SK-N-SH (cell line): ENCODE measurements at regions not wholly inside any gene's neighbourhood (a gene's known extent, or its start where the extent isn't known, plus 50 kb on each side); places are given as distances from the start of the nearest gene placed in this dataset.

Source experiments
- CTCF ChIA-PET: fragments of 300-600, 350-600 bp; formaldehyde crosslinking; extraction: SDS; loops from one replicate; lab custom pipeline; 2021; lab: Yijun Ruan, JAX
- POLR2A ChIA-PET: fragments of 350-600 bp; sonication (Branson Sonifier 250); formaldehyde crosslinking; extraction: SDS; loops from one replicate; lab custom pipeline; 2020; ENCODE audit warnings: antibody characterized with exemption, inconsistent platforms; lab: Yijun Ruan, JAX
- DNase-seq: peaks from one replicate; pipeline ENCODE4 v3.0.0; 2012
- H2AFZ ChIP-seq: fragments of 200-600 bp; sonication (generic); 2 replicates; pipeline ENCODE4 v1.8.1; 2016; ENCODE audit warnings: antibody characterized with exemption, mild to moderate bottlenecking, low read depth
- H3F3A ChIP-seq: fragments of 200-600 bp; sonication (generic); replicated peaks from 2 replicates; pipeline ENCODE3; 2016; ENCODE audit warnings: antibody characterized with exemption, mild to moderate bottlenecking; ENCODE audit not compliant: insufficient read depth
- H3K27ac ChIP-seq, 2 experiments: fragments of 200-500 bp in 1 of 2; fragments of 200-600 bp in 1 of 2; sonication (Bioruptor generic) in 1 of 2; sonication (generic), shearing (Covaris generic) in 1 of 2; 2 replicates each; pipeline versions ENCODE4 v1.5.1 to v1.6.1; 2014 to 2016; ENCODE audit warnings: low read depth in 2 of 2, inconsistent platforms in 1 of 2, low read length in 1 of 2, mild to moderate bottlenecking in 1 of 2, mixed read lengths in 1 of 2
- H3K27me3 ChIP-seq: fragments of 200-600 bp; sonication (generic), shearing (Covaris generic); 2 replicates; pipeline ENCODE4 v1.6.1; 2016; ENCODE audit warnings: mixed run types; ENCODE audit not compliant: insufficient read depth
- H3K36me3 ChIP-seq, 2 experiments: fragments of 200-500 bp in 1 of 2; fragments of 200-600 bp in 1 of 2; sonication (Bioruptor generic) in 1 of 2; sonication (generic) in 1 of 2; replicated peaks in 1 of 2; 2 replicates each; pipeline versions ENCODE3 to v1.5.1; 2014 to 2016; ENCODE audit warnings: low read length in 1 of 2, mild to moderate bottlenecking in 1 of 2; ENCODE audit not compliant: insufficient read depth in 2 of 2, control insufficient read depth in 1 of 2
- H3K4me1 ChIP-seq, 2 experiments: fragments of 200-500 bp in 1 of 2; fragments of 200-600 bp in 1 of 2; sonication (Bioruptor generic) in 1 of 2; sonication (generic), shearing (Covaris generic) in 1 of 2; 2 replicates each; pipeline versions ENCODE4 v1.5.1 to v1.6.1; 2014 to 2016; ENCODE audit warnings: low read depth in 1 of 2, low read length in 1 of 2, mixed run types in 1 of 2; ENCODE audit not compliant: insufficient read depth in 2 of 2, control insufficient read depth in 1 of 2
- H3K4me2 ChIP-seq: fragments of 200-600 bp; sonication (generic), shearing (Covaris generic); 2 replicates; pipeline ENCODE4 v1.6.1; 2017; ENCODE audit warnings: mixed run types
- H3K4me3 ChIP-seq, 2 experiments: fragments of 200-500 bp in 1 of 2; fragments of 200-600 bp in 1 of 2; sonication (Bioruptor generic) in 1 of 2; sonication (generic), shearing (Covaris generic) in 1 of 2; 2 replicates each; pipeline versions ENCODE4 v1.5.1 to v1.8.1; 2014 to 2016; ENCODE audit warnings: low read depth in 2 of 2, inconsistent platforms in 1 of 2, low read length in 1 of 2, mild to moderate bottlenecking in 1 of 2, mixed read lengths in 1 of 2, moderate library complexity in 1 of 2
- H3K79me2 ChIP-seq: fragments of 200-600 bp; sonication (generic); 2 replicates; pipeline ENCODE4 v1.8.1; 2017; ENCODE audit warnings: mild to moderate bottlenecking; ENCODE audit not compliant: insufficient read depth
- H3K9ac ChIP-seq: fragments of 200-600 bp; sonication (generic); 2 replicates; pipeline ENCODE4 v1.6.1; 2017; ENCODE audit warnings: mixed run types
- H3K9me2 ChIP-seq: fragments of 200-600 bp; sonication (generic); 2 replicates; pipeline ENCODE4 v1.6.1; 2017; ENCODE audit warnings: mixed run types
- H3K9me3 ChIP-seq: fragments of 200-600 bp; sonication (generic); 2 replicates; pipeline ENCODE4 v1.6.1; 2017; ENCODE audit warnings: mixed run types, mild to moderate bottlenecking, moderate library complexity
- H4K20me1 ChIP-seq: fragments of 200-600 bp; sonication (generic); 2 replicates; pipeline ENCODE4 v1.6.1; 2017; ENCODE audit warnings: mild to moderate bottlenecking, mixed run types; ENCODE audit not compliant: insufficient read depth
- FOXJ3 ChIP-seq: sonication (generic); formaldehyde crosslinking; IDR thresholded peaks from 2 replicates; pipeline ENCODE4 v1.5.1; 2020; ENCODE audit warnings: mild to moderate bottlenecking, missing genetic modification reagents
- FOXM1 ChIP-seq: IDR thresholded peaks from 2 replicates; pipeline ENCODE4 v1.4.0; 2012; ENCODE audit warnings: low read depth, mild to moderate bottlenecking
- GABPA ChIP-seq: IDR thresholded peaks from 2 replicates; pipeline ENCODE4 v1.4.0; 2012; ENCODE audit warnings: low read depth, mild to moderate bottlenecking
- GATA2 ChIP-seq: sonication (generic); formaldehyde crosslinking; IDR thresholded peaks from 2 replicates; pipeline ENCODE4 v1.5.0; 2020; ENCODE audit warnings: mild to moderate bottlenecking, missing genetic modification reagents
- IRF3 ChIP-seq: fragments of 150-350 bp; IDR thresholded peaks from 2 replicates; pipeline ENCODE4 v1.6.1; 2016; ENCODE audit warnings: mild to moderate bottlenecking, low read depth, low read length
- MAX ChIP-seq: IDR thresholded peaks from 2 replicates; pipeline ENCODE4 v1.4.0; 2012; ENCODE audit warnings: low read depth
- NFIC ChIP-seq: IDR thresholded peaks from 2 replicates; pipeline ENCODE4 v1.4.0; 2012; ENCODE audit warnings: borderline replicate concordance
- PBX3 ChIP-seq: IDR thresholded peaks from 2 replicates; pipeline ENCODE4; 2012
- POLR2AphosphoS5 ChIP-seq: IDR thresholded peaks from 2 replicates; pipeline ENCODE4 v1.6.1; 2012; ENCODE audit warnings: low read depth, low read length
- RCOR1 ChIP-seq: fragments of 150-350 bp; IDR thresholded peaks from 2 replicates; pipeline ENCODE4 v1.6.1; 2017; ENCODE audit warnings: antibody characterized with exemption, low read length
- RFX5 ChIP-seq: IDR thresholded peaks from 2 replicates; pipeline ENCODE4 v1.6.1; 2012; ENCODE audit warnings: mild to moderate bottlenecking, improper control_type of control experiment, low read length
- RXRA ChIP-seq: IDR thresholded peaks from 2 replicates; pipeline ENCODE4 v1.4.0; 2012; ENCODE audit warnings: low read depth, mild to moderate bottlenecking, borderline replicate concordance
- SIN3A ChIP-seq: IDR thresholded peaks from 2 replicates; pipeline ENCODE4 v1.6.1; 2012; ENCODE audit warnings: low read depth, mild to moderate bottlenecking, low read length, moderate library complexity, borderline replicate concordance
- SMC3 ChIP-seq: IDR thresholded peaks from 2 replicates; pipeline ENCODE4 v1.6.1; 2012; ENCODE audit warnings: low read depth, low read length, improper control_type of control experiment
- USF1 ChIP-seq: IDR thresholded peaks from 2 replicates; pipeline ENCODE4 v1.4.0; 2012; ENCODE audit warnings: low read depth, borderline replicate concordance
- ZBTB33 ChIP-seq: IDR thresholded peaks from 2 replicates; pipeline ENCODE4 v1.4.0; 2012; ENCODE audit warnings: low read depth, borderline replicate concordance
- WGBS: methylation state at CpG from one replicate; pipeline ENCODE4 v1.1.6; 2017; ENCODE audit warnings: low lambda C conversion rate; 5-methylcytosine and 5-hydroxymethylcytosine counted together

GRCh38 chr5:62720031-62720441 lies 141.4 kb downstream of the LRRC70 start (continued):
- TF ChIP-seq RXRA (no peak), USF1 (no peak), RFX5 (no peak), POLR2AphosphoS5 (no peak)

GRCh38 chr5:62719061-62719720 lies 140.6 kb downstream of the LRRC70 start:
- WGBS, result 62% methylated on average over 9 of the region's 9 CpGs
- CTCF ChIA-PET, result interaction anchor here (0.6 to 1.5 kb wide), 7 partner anchors 23 to 268 kb away, joined by 3 to 6 read pairs (median 3); no protein-coding TSS in a partner anchor
- H3K27ac ChIP-seq, result no peak overlapping the region
- no peaks in the 10 kb centered on the region for H3K36me3 ChIP-seq
- no peak for DNase-seq
- H3K79me2 ChIP-seq, result no peaks in the 10 kb centered on the region
- no peaks in the 10 kb centered on the region; the same call in 1 of the 2 replicates for H3K27me3 ChIP-seq
- no peak overlapping the region for H2AFZ ChIP-seq
- no peak overlapping the region for H3K4me3 ChIP-seq
- no peaks in the 10 kb centered on the region for H3K9me3 ChIP-seq
- H3K9ac ChIP-seq, result no peak overlapping the region
- TF ChIP-seq FOXJ3, result no peak
- no peak for TF ChIP-seq SMC3
- TF ChIP-seq RCOR1, result no peak
- TF ChIP-seq SIN3A, result no peak
- no peak for TF ChIP-seq RFX5
- no peak for TF ChIP-seq GABPA
- TF ChIP-seq IRF3, result no peak
- no peak for TF ChIP-seq MAX
- no peak for TF ChIP-seq PBX3
- TF ChIP-seq NFIC, result no peak
- TF ChIP-seq FOXM1, result no peak
- TF ChIP-seq GATA2 (CRISPR knock-in tag), result no peak
- no peak for TF ChIP-seq POLR2AphosphoS5
- no peak for TF ChIP-seq ZBTB33
- POLR2A ChIA-PET, result no interaction called here
- no peak overlapping the region for H3K4me2 ChIP-seq
- no peaks in the 10 kb centered on the region for H3K4me1 ChIP-seq
- H4K20me1 ChIP-seq, result no peaks in the 10 kb centered on the region
- H3F3A ChIP-seq, result no peaks in the 10 kb centered on the region
- H3K9me2 ChIP-seq, result no peaks in the 10 kb centered on the region
